ENCODE measurements at regions not wholly inside any gene's neighbourhood (a gene's known extent, or its start where the extent isn't known, plus 50 kb on each side); places are given as distances from the start of the nearest gene placed in this dataset.

- H2AK5ac ChIP-seq (ENCODE audit: low read length, severe bottlenecking): no peak overlapping the region
- no peak overlapping the region for H2BK5ac ChIP-seq (ENCODE audit: low read depth, low read length, poor library complexity, severe bottlenecking)
- H3K23ac ChIP-seq (ENCODE audit: low read length in 2 of 2): no peak overlapping the region
- H3K9me3 ChIP-seq (ENCODE audit: control insufficient read depth, low read length): no peaks in the 10 kb centered on the region
- no peak overlapping the region for H2BK120ac ChIP-seq (ENCODE audit: low read depth, low read length)
- no peak for DNase-seq
- H3K79me1 ChIP-seq (replicated peaks; ENCODE audit: low read length, poor library complexity, severe bottlenecking): no peaks in the 10 kb centered on the region
- no peak overlapping the region for H3K27ac ChIP-seq (ENCODE audit: low read length, poor library complexity, severe bottlenecking)
- peaks cover 8 to 33% of the 10 kb centered on the region in 2 experiments for H3K27me3 ChIP-seq (ENCODE audit: control insufficient read depth in 1 of 2, insufficient read depth in 1 of 2, low read length in 2 of 2)
- H3K9ac ChIP-seq (ENCODE audit: low read length): no peak overlapping the region
- H2AFZ ChIP-seq (ENCODE audit: low read depth, low read length): no peak overlapping the region
- no peaks in the 10 kb centered on the region for H3K36me3 ChIP-seq (ENCODE audit: control insufficient read depth in 1 of 2, insufficient read depth in 2 of 2, low read depth in 1 of 2, low read length in 2 of 2)
- H3K4me1 ChIP-seq (ENCODE audit: control insufficient read depth, insufficient read depth, low read depth, low read length): no peaks in the 10 kb centered on the region
- H2BK12ac ChIP-seq (ENCODE audit: low read length in 2 of 2): no peak overlapping the region
- H3K14ac ChIP-seq (ENCODE audit: low read length in 2 of 2): no peak overlapping the region
- H3K4ac ChIP-seq (ENCODE audit: low read depth in 1 of 2, low read length in 2 of 2): no peak overlapping the region
- no peak overlapping the region for H3K4me2 ChIP-seq (ENCODE audit: low read length, poor library complexity, severe bottlenecking)
- no peak overlapping the region for H3K4me3 ChIP-seq (ENCODE audit: insufficient read depth in 1 of 2, low read depth in 1 of 2, low read length in 2 of 2)
- H2BK15ac ChIP-seq (ENCODE audit: low read depth, poor library complexity, severe bottlenecking): no peak overlapping the region
- H3K18ac ChIP-seq (ENCODE audit: low read depth in 1 of 2, low read length in 2 of 2): no peak overlapping the region
- no peak overlapping the region for H4K91ac ChIP-seq (ENCODE audit: low read length)
- no peak overlapping the region for H4K8ac ChIP-seq (ENCODE audit: low read length)
- 39% methylated on average over 3 of the region's 3 CpGs for WGBS
Measured at GRCh38 chr22:22783575-22783974, 104.0 kb upstream of the IGLL5 start.

- Histone ChIP-seq H3K79me1 (replicated peaks; ENCODE audit: low read length, poor library complexity, severe bottlenecking) (no peaks in the 10 kb centered on the region), H2BK15ac (ENCODE audit: low read depth, poor library complexity, severe bottlenecking) (no peak overlapping the region), H2AFZ (ENCODE audit: low read depth, low read length) (no peak overlapping the region), H2BK12ac (ENCODE audit: low read length in 2 of 2) (no peak overlapping the region), H3K4me3 (ENCODE audit: insufficient read depth in 1 of 2, low read depth in 1 of 2, low read length in 2 of 2) (no peak overlapping the region), H3K4me1 (ENCODE audit: control insufficient read depth, insufficient read depth, low read depth, low read length) (no peaks in the 10 kb centered on the region), H2BK120ac (ENCODE audit: low read depth, low read length) (no peak overlapping the region), H2AK5ac (ENCODE audit: low read length, severe bottlenecking) (no peak overlapping the region), H2BK5ac (ENCODE audit: low read depth, low read length, poor library complexity, severe bottlenecking) (no peak overlapping the region), H4K91ac (ENCODE audit: low read length) (no peak overlapping the region), H3K9ac (ENCODE audit: low read length) (no peak overlapping the region), H3K36me3 (ENCODE audit: control insufficient read depth in 1 of 2, insufficient read depth in 2 of 2, low read depth in 1 of 2, low read length in 2 of 2) (no peaks in the 10 kb centered on the region), H4K8ac (ENCODE audit: low read length) (no peak overlapping the region), H3K14ac (ENCODE audit: low read length in 2 of 2) (no peak overlapping the region), H3K27me3 (ENCODE audit: control insufficient read depth in 1 of 2, insufficient read depth in 1 of 2, low read length in 2 of 2) (peaks cover 8 to 36% of the 10 kb centered on the region in 2 experiments), H3K9me3 (ENCODE audit: control insufficient read depth, low read length) (no peaks in the 10 kb centered on the region), H3K4ac (ENCODE audit: low read depth in 1 of 2, low read length in 2 of 2) (no peak overlapping the region), H3K4me2 (ENCODE audit: low read length, poor library complexity, severe bottlenecking) (no peak overlapping the region), H3K18ac (ENCODE audit: low read depth in 1 of 2, low read length in 2 of 2) (no peak overlapping the region), H3K23ac (ENCODE audit: low read length in 2 of 2) (no peak overlapping the region), H3K27ac (ENCODE audit: low read length, poor library complexity, severe bottlenecking) (no peak overlapping the region)
- DNase-seq: no peak
- WGBS: 50% methylated on average over 2 of the region's 3 CpGs
Measured at GRCh38 chr22:22784249-22785039, 103.2 kb upstream of the IGLL5 start.

GRCh38 chr22:22785316-22786065 lies 102.1 kb upstream of the IGLL5 start:
- no peak overlapping the region for H2AK5ac ChIP-seq (ENCODE audit: low read length, severe bottlenecking)
- DNase-seq: no peak
- H2BK12ac ChIP-seq (ENCODE audit: low read length in 2 of 2): no peak overlapping the region
- H3K23ac ChIP-seq (ENCODE audit: low read length in 2 of 2): no peak overlapping the region
- no peak overlapping the region for H2BK120ac ChIP-seq (ENCODE audit: low read depth, low read length)
- H3K4me2 ChIP-seq (ENCODE audit: low read length, poor library complexity, severe bottlenecking): no peak overlapping the region
- no peak overlapping the region for H3K4me3 ChIP-seq (ENCODE audit: insufficient read depth in 1 of 2, low read depth in 1 of 2, low read length in 2 of 2)
- H3K27me3 ChIP-seq (ENCODE audit: control insufficient read depth in 1 of 2, insufficient read depth in 1 of 2, low read length in 2 of 2): peaks cover 8 to 42% of the 10 kb centered on the region in 2 experiments
- no peak overlapping the region for H3K14ac ChIP-seq (ENCODE audit: low read length in 2 of 2)
- no peak overlapping the region for H2BK15ac ChIP-seq (ENCODE audit: low read depth, poor library complexity, severe bottlenecking)
- no peaks in the 10 kb centered on the region for H3K4me1 ChIP-seq (ENCODE audit: control insufficient read depth, insufficient read depth, low read depth, low read length)
- H2BK5ac ChIP-seq (ENCODE audit: low read depth, low read length, poor library complexity, severe bottlenecking): no peak overlapping the region
- H3K36me3 ChIP-seq (ENCODE audit: control insufficient read depth in 1 of 2, insufficient read depth in 2 of 2, low read depth in 1 of 2, low read length in 2 of 2): no peaks in the 10 kb centered on the region
- H3K27ac ChIP-seq (ENCODE audit: low read length, poor library complexity, severe bottlenecking): no peak overlapping the region
- WGBS: 45% methylated on average over 11 of the region's 13 CpGs
- no peak overlapping the region for H4K8ac ChIP-seq (ENCODE audit: low read length)
- no peak overlapping the region for H3K9ac ChIP-seq (ENCODE audit: low read length)
- no peak overlapping the region for H4K91ac ChIP-seq (ENCODE audit: low read length)
- no peak overlapping the region for H3K4ac ChIP-seq (ENCODE audit: low read depth in 1 of 2, low read length in 2 of 2)
- no peak overlapping the region for H3K18ac ChIP-seq (ENCODE audit: low read depth in 1 of 2, low read length in 2 of 2)
- no peaks in the 10 kb centered on the region for H3K79me1 ChIP-seq (replicated peaks; ENCODE audit: low read length, poor library complexity, severe bottlenecking)
- no peak overlapping the region for H2AFZ ChIP-seq (ENCODE audit: low read depth, low read length)
- H3K9me3 ChIP-seq (ENCODE audit: control insufficient read depth, low read length): no peaks in the 10 kb centered on the region

GRCh38 chr22:22786301-22787115 lies 101.1 kb upstream of the IGLL5 start:
- no peak overlapping the region for H3K4me3 ChIP-seq (ENCODE audit: insufficient read depth in 1 of 2, low read depth in 1 of 2, low read length in 2 of 2)
- WGBS: 75% methylated on average over 17 of the region's 18 CpGs

More at GRCh38 chr22:22786301-22787115, 101.1 kb upstream of the IGLL5 start:
- no peak overlapping the region for H2BK12ac ChIP-seq (ENCODE audit: low read length in 2 of 2)
- no peak overlapping the region for H3K9ac ChIP-seq (ENCODE audit: low read length)
- H3K18ac ChIP-seq (ENCODE audit: low read depth in 1 of 2, low read length in 2 of 2): no peak overlapping the region
- no peaks in the 10 kb centered on the region for H3K9me3 ChIP-seq (ENCODE audit: control insufficient read depth, low read length)
- H4K8ac ChIP-seq (ENCODE audit: low read length): no peak overlapping the region
- H3K4me1 ChIP-seq (ENCODE audit: control insufficient read depth, insufficient read depth, low read depth, low read length): no peaks in the 10 kb centered on the region
- no peak overlapping the region for H3K27ac ChIP-seq (ENCODE audit: low read length, poor library complexity, severe bottlenecking)
- no peaks in the 10 kb centered on the region for H3K36me3 ChIP-seq (ENCODE audit: control insufficient read depth in 1 of 2, insufficient read depth in 2 of 2, low read depth in 1 of 2, low read length in 2 of 2)
- H3K23ac ChIP-seq (ENCODE audit: low read length in 2 of 2): no peak overlapping the region
- no peak overlapping the region for H3K4me2 ChIP-seq (ENCODE audit: low read length, poor library complexity, severe bottlenecking)
- no peaks in the 10 kb centered on the region for H3K79me1 ChIP-seq (replicated peaks; ENCODE audit: low read length, poor library complexity, severe bottlenecking)
- H3K27me3 ChIP-seq (ENCODE audit: control insufficient read depth in 1 of 2, insufficient read depth in 1 of 2, low read length in 2 of 2): peaks cover 8 to 42% of the 10 kb centered on the region in 2 experiments
- H2AK5ac ChIP-seq (ENCODE audit: low read length, severe bottlenecking): no peak overlapping the region
- H2BK15ac ChIP-seq (ENCODE audit: low read depth, poor library complexity, severe bottlenecking): no peak overlapping the region
- no peak overlapping the region for H2BK120ac ChIP-seq (ENCODE audit: low read depth, low read length)
- H2AFZ ChIP-seq (ENCODE audit: low read depth, low read length): no peak overlapping the region
- DNase-seq: no peak
- no peak overlapping the region for H4K91ac ChIP-seq (ENCODE audit: low read length)
- no peak overlapping the region for H2BK5ac ChIP-seq (ENCODE audit: low read depth, low read length, poor library complexity, severe bottlenecking)
- no peak overlapping the region for H3K4ac ChIP-seq (ENCODE audit: low read depth in 1 of 2, low read length in 2 of 2)
- no peak overlapping the region for H3K14ac ChIP-seq (ENCODE audit: low read length in 2 of 2)

Measured in mesenchymal stem cell (in vitro differentiated cells and primary cell).